Bronchial epithelial cell (primary cell): ENCODE measurements at regions not wholly inside any gene's neighbourhood (a gene's known extent, or its start where the extent isn't known, plus 50 kb on each side); places are given as distances from the start of the nearest gene placed in this dataset.

Source experiments
- DNase-seq: peaks from one replicate; pipeline ENCODE4 v3.0.0-alpha.2; 2010; ENCODE audit warnings: low read depth
- FAIRE-seq: peaks from 2 replicates; lab custom pipeline; 2011; peaks lifted over from hg19 to GRCh38; lab: Jason Lieb, UNC
- H3K27me3 ChIP-seq: 2 replicates; pipeline ENCODE4 v1.5.1; 2011; ENCODE audit warnings: low read length; ENCODE audit not compliant: control insufficient read depth, insufficient read depth
- H3K36me3 ChIP-seq: 2 replicates; pipeline ENCODE4 v1.5.1; 2011; ENCODE audit warnings: low read length; ENCODE audit not compliant: control insufficient read depth, insufficient read depth
- H3K4me3 ChIP-seq: 2 replicates; pipeline ENCODE4 v1.5.1; 2011; ENCODE audit warnings: mild to moderate bottlenecking, low read depth, low read length, control low read depth
- TF ChIP-seq, protein P1 (sequence below): IDR thresholded peaks from 2 replicates; pipeline ENCODE4 v1.5.1; 2011; ENCODE audit warnings: mild to moderate bottlenecking, moderate library complexity, low read length, control low read depth, inconsistent platforms; ENCODE audit not compliant: insufficient read depth, severe bottlenecking

DNA sequence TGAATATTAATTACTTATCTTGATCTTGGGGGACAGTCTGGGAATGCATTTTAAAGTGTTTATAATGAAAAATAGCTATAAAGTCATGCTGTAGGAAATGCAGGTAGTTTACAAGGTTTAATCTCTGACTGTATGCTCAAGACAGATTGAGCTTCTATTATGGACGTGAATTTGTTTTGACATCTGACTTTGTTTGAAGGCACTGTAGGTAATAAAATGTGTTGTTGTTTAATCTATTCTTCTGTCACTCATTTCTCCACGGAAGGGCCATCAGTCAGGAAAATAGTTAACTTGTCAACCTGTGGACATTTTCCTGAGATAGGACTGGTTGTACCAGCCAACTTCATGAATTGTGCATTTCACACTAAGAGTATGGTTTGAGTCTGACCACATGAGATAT, 893.1 kb upstream of the SLITRK6 start:
- DNase-seq (no peak), FAIRE-seq (no peak)
- H3K4me3 ChIP-seq, result no peak overlapping the region
- TF ChIP-seq, protein P1, sequence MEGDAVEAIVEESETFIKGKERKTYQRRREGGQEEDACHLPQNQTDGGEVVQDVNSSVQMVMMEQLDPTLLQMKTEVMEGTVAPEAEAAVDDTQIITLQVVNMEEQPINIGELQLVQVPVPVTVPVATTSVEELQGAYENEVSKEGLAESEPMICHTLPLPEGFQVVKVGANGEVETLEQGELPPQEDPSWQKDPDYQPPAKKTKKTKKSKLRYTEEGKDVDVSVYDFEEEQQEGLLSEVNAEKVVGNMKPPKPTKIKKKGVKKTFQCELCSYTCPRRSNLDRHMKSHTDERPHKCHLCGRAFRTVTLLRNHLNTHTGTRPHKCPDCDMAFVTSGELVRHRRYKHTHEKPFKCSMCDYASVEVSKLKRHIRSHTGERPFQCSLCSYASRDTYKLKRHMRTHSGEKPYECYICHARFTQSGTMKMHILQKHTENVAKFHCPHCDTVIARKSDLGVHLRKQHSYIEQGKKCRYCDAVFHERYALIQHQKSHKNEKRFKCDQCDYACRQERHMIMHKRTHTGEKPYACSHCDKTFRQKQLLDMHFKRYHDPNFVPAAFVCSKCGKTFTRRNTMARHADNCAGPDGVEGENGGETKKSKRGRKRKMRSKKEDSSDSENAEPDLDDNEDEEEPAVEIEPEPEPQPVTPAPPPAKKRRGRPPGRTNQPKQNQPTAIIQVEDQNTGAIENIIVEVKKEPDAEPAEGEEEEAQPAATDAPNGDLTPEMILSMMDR, result no peak
- no peaks in the 10 kb centered on the region for H3K27me3 ChIP-seq
- H3K36me3 ChIP-seq, result no peaks in the 10 kb centered on the region

DNA sequence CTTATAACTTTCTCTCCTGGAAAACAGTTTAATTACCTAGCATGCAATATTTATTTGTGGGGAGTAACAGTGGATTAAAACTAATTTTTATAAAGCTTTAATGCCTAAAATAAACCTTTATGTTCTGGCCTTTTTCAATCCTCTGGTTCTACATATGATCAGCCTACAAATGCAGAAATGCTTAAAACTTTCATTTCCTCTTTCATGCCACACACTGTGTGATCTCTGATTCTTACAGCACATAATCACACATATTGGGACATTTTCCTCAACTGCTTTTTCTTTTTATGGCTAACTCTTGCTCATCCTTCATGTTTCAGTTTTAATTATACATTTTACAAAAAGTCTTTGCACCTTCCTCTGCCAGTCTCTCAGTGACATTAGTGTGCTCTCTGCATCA, 910.8 kb upstream of the SLITRK6 start:
- FAIRE-seq (no peak), DNase-seq (no peak)
- TF ChIP-seq, protein P1, result no peak
- H3K36me3 ChIP-seq, result no peaks in the 10 kb centered on the region
- H3K4me3 ChIP-seq, result no peak overlapping the region
- no peaks in the 10 kb centered on the region for H3K27me3 ChIP-seq

DNA sequence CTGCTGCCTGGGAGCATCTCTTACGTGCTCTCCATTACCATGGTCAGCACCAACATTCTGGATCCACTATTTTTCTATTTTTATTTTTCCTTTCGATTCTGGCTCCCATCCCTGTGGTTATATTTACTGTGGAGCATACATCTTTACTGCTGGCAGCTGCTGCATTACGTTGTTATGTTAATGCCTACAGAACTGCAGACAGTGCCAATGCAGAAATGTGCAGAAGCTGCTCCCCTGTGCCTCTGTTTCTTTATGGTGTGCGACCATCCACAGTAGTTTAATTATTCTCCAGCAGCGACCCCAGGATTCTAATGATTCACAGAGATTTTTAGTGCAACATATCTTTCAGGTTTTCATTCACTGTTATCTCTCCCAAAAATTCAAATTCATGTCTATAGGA, 911.7 kb upstream of the SLITRK6 start:
- TF ChIP-seq, protein P1, result no peak
- no peak for DNase-seq
- Histone ChIP-seq H3K36me3 (no peaks in the 10 kb centered on the region), H3K27me3 (no peaks in the 10 kb centered on the region), H3K4me3 (no peak overlapping the region)
- FAIRE-seq, result no peak

DNA sequence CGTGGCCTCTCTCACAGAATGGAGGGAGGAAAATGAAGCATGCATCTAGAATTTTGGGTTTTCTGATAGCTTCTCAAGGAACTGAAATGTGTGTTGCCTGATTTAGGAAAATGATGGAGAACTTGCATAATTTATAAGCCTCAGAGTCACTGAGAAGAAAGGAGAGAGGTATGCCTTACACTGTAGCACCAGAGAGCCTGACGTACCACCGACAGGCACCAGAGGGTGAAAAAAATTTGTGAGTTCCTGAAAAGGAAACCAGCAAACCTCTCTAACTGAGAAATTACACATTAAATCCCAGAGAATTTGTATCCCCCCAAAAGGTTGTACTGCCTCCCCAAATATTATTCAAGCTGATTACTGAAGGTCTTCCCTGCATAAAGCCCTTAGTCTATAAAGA, 915.3 kb upstream of the SLITRK6 start:
- DNase-seq (no peak), FAIRE-seq (no peak)
- no peak overlapping the region for H3K4me3 ChIP-seq
- no peaks in the 10 kb centered on the region for H3K36me3 ChIP-seq
- TF ChIP-seq, protein P1, result no peak
- H3K27me3 ChIP-seq, result no peaks in the 10 kb centered on the region

DNA sequence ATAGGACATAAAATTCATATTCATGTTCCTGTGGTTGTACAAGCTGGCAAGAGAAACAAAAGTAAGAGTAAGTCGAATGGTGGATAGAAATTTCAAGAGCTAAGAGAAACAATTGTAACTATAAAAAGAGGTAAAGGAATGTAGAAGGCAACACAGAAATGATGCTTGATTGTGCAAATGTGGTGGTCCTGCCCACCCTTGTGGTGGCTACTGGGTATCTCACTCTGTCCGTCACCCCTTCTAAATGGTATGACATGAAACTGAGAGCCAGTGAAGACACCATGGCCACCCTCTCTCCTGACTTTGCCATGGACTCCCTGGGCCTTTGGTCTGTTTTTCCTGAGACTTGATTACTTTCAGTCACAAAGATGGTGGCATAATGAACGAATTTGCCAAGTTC, 925.9 kb upstream of the SLITRK6 start:
- Histone ChIP-seq H3K4me3 (no peak overlapping the region), H3K27me3 (no peaks in the 10 kb centered on the region), H3K36me3 (no peaks in the 10 kb centered on the region)
- TF ChIP-seq, protein P1, result no peak
- FAIRE-seq (no peak), DNase-seq (no peak)

DNA sequence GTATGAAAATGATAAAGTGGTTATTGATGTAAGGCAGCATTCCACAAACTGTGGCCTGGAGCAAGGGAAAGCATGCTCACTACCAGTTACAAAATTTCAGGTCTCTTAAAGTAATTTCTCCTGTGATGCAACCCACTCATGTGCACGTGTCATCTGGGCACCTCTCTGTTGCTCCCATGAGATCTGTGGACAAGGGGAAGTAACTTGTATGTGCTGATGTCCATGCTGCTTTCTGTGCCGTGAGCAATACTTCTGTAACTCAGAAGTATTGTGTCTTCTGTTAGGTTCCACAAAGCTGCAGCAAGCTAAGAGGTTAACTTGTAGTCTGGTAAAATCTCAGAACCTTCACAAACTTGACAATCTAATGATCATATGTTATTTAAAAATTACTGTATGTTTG, 930.0 kb upstream of the SLITRK6 start:
- TF ChIP-seq, protein P1, result no peak
- Histone ChIP-seq H3K27me3 (no peaks in the 10 kb centered on the region), H3K4me3 (no peak overlapping the region), H3K36me3 (no peaks in the 10 kb centered on the region)
- FAIRE-seq (no peak), DNase-seq (no peak)
